ENCODE measurements at regions not wholly inside any gene's neighbourhood (a gene's known extent, or its start where the extent isn't known, plus 50 kb on each side); places are given as distances from the start of the nearest gene placed in this dataset.

- no peak for DNase-seq
These were observed 527.3 kb downstream of the MTRR start for GRCh38 chr5:8396246-8396645.

GRCh38 chr5:8396756-8397155, 527.8 kb downstream of the MTRR start:
- DNase-seq, result no peak

GRCh38 chr5:8399471-8399870, 530.5 kb downstream of the MTRR start:
- DNase-seq, result no peak

- no peak for DNase-seq
These were observed 539.3 kb downstream of the MTRR start for GRCh38 chr5:8408258-8408657.

- DNase-seq, result no peak
These were observed 541.7 kb downstream of the MTRR start for GRCh38 chr5:8410618-8411017.

- DNase-seq, result no peak
These were observed 545.0 kb downstream of the MTRR start for GRCh38 chr5:8413975-8414374.

GRCh38 chr5:8417316-8418048, 548.5 kb downstream of the MTRR start:
- DNase-seq, result no peak

GRCh38 chr5:8418049-8418426, 549.1 kb downstream of the MTRR start:
- DNase-seq, result no peak

- DNase-seq, result no peak
These were observed 561.1 kb downstream of the MTRR start for GRCh38 chr5:8429778-8430758.

GRCh38 chr5:8434501-8434900, 565.6 kb downstream of the MTRR start:
- no peak for DNase-seq

- no peak for DNase-seq
These were observed 568.0 kb downstream of the MTRR start for GRCh38 chr5:8436924-8437323.

GRCh38 chr5:8445139-8445538, 576.2 kb downstream of the MTRR start:
- no peak for DNase-seq

GRCh38 chr5:8446179-8446578, 577.2 kb downstream of the MTRR start:
- no peak for DNase-seq

- no peak for DNase-seq
These were observed 587.9 kb downstream of the MTRR start for GRCh38 chr5:8456846-8457186.

- peak; percentile 85 for DNase-seq
These were observed 588.5 kb downstream of the MTRR start for GRCh38 chr5:8457187-8458037.

- DNase-seq, result no peak
These were observed 589.1 kb downstream of the MTRR start for GRCh38 chr5:8458038-8458383.

GRCh38 chr5:8461543-8461942, 592.6 kb downstream of the MTRR start:
- DNase-seq, result no peak

GRCh38 chr5:8462565-8462964, 593.6 kb downstream of the MTRR start:
- DNase-seq, result no peak

GRCh38 chr5:8470489-8470888, 601.5 kb downstream of the MTRR start:
- DNase-seq, result no peak

- no peak for DNase-seq
These were observed 602.6 kb downstream of the MTRR start for GRCh38 chr5:8471581-8471980.

- no peak for DNase-seq
These were observed 604.1 kb downstream of the MTRR start for GRCh38 chr5:8473016-8473415.

GRCh38 chr5:8473827-8474568, 605.0 kb downstream of the MTRR start:
- DNase-seq, result no peak

Measured in right kidney (tissue), 1 donor.